Thyroid gland (tissue), 4 donors: ENCODE measurements at regions not wholly inside any gene's neighbourhood (a gene's known extent, or its start where the extent isn't known, plus 50 kb on each side); places are given as distances from the start of the nearest gene placed in this dataset.
"Not testable (repeated sequence)": the region's sequence is repeated elsewhere in the genome, so short reads cannot be mapped to it uniquely, and the experiment has no call there.

ENCODE experiments used
- DNase-seq, 2 donors: peaks; one replicate each; pipeline ENCODE4 v3.0.0-alpha.2; 2019
- H3K27ac ChIP-seq, 3 donors: fragments of 200-600 bp; sonication (generic); 1 replicate in 2 of 3; 2 replicates in 1 of 3; pipeline ENCODE4 v1.5.1; 2016 to 2019; ENCODE audit warnings: mild to moderate bottlenecking in 1 of 3, moderate library complexity in 1 of 3
- H3K27me3 ChIP-seq: fragments of 200-600 bp; sonication (generic); one replicate; pipeline ENCODE4 v1.5.1; 2019
- H3K36me3 ChIP-seq, 2 donors: fragments of 200-600 bp; sonication (generic); one replicate each; pipeline ENCODE4 v1.5.1; 2016 to 2019
- H3K4me1 ChIP-seq, 2 donors: fragments of 200-600 bp; sonication (generic); one replicate each; pipeline ENCODE4 v1.5.1; 2017 to 2019
- H3K4me3 ChIP-seq, 3 donors: fragments of 200-600 bp; sonication (generic); replicated peaks in 1 of 3; 1 replicate in 2 of 3; 2 replicates in 1 of 3; pipeline ENCODE4 v1.5.1; 2016; ENCODE audit warnings: mild to moderate bottlenecking in 1 of 3
- H3K9me3 ChIP-seq: fragments of 200-600 bp; sonication (generic); one replicate; pipeline ENCODE4 v1.5.1; 2017
- POLR2A ChIP-seq, 2 donors: fragments of 450-650 bp; IDR thresholded peaks; one replicate each; pipeline ENCODE4 v1.6.1; 2017; ENCODE audit warnings: antibody characterized with exemption in 2 of 2, mild to moderate bottlenecking in 2 of 2, moderate library complexity in 1 of 2
- WGBS, 2 donors: methylation state at CpG; one replicate each; pipeline ENCODE4 v1.1.5; 2017; 5-methylcytosine and 5-hydroxymethylcytosine counted together
- intact Hi-C: fragments of 100-400 bp; cut with DNase I; formaldehyde crosslinking; loops from one replicate; pipeline ENCODE4 v1.15.1; 2023
- TF ChIP-seq, protein P1 (sequence below), 6 experiments: fragments of 200-600 bp in 3 of 6; fragments of 450-650 bp in 3 of 6; sonication (generic) in 3 of 6; IDR thresholded peaks; one replicate each; pipeline ENCODE4 v1.5.1; 2016 to 2019; ENCODE audit warnings: antibody characterized with exemption in 6 of 6, mild to moderate bottlenecking in 2 of 6, inconsistent platforms in 1 of 6, moderate library complexity in 1 of 6

GRCh38 chr6:115159733-115160132 is 816.9 kb upstream of the HS3ST5 start:
- H3K27ac ChIP-seq: no peak overlapping the region
- no peaks in the 10 kb centered on the region for H3K36me3 ChIP-seq
- TF ChIP-seq, protein P1, sequence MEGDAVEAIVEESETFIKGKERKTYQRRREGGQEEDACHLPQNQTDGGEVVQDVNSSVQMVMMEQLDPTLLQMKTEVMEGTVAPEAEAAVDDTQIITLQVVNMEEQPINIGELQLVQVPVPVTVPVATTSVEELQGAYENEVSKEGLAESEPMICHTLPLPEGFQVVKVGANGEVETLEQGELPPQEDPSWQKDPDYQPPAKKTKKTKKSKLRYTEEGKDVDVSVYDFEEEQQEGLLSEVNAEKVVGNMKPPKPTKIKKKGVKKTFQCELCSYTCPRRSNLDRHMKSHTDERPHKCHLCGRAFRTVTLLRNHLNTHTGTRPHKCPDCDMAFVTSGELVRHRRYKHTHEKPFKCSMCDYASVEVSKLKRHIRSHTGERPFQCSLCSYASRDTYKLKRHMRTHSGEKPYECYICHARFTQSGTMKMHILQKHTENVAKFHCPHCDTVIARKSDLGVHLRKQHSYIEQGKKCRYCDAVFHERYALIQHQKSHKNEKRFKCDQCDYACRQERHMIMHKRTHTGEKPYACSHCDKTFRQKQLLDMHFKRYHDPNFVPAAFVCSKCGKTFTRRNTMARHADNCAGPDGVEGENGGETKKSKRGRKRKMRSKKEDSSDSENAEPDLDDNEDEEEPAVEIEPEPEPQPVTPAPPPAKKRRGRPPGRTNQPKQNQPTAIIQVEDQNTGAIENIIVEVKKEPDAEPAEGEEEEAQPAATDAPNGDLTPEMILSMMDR (IDR thresholded peaks at IDR 0.05): no peak
- no peak for TF ChIP-seq POLR2A (IDR thresholded peaks at IDR 0.05)
- DNase-seq: no peak
- H3K27me3 ChIP-seq: no peaks in the 10 kb centered on the region
- H3K4me1 ChIP-seq: no peaks in the 10 kb centered on the region
- intact Hi-C loops: no loop called here
- no peak overlapping the region for H3K4me3 ChIP-seq
- H3K9me3 ChIP-seq: no peaks in the 10 kb centered on the region

DNA sequence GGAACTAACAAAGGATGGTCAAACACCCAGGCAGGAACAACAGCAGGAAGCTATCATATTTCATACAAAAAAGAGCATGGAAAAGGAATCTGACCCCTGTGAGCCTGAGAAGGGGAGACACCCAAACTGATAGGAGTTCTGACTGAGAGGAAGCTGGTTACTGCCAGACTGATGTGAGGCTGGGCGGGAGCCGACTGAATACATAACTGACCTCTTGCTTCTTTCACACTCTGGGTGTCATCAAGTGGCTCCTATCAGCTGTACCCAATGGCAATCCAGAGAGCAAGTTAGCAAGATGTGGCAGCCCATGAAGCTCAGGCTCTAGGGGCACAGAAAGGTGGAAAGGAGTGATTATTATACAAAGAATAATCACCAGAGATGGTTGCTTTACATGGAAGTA is 795.1 kb upstream of the HS3ST5 start:
- Histone ChIP-seq H3K9me3 (no peaks in the 10 kb centered on the region), H3K4me3 (no peak overlapping the region), H3K36me3 (no peaks in the 10 kb centered on the region), H3K4me1 (no peaks in the 10 kb centered on the region), H3K27me3 (no peaks in the 10 kb centered on the region), H3K27ac (no peak overlapping the region)
- TF ChIP-seq, protein P1 (IDR thresholded peaks at IDR 0.05): no peak
- no peak for TF ChIP-seq POLR2A (IDR thresholded peaks at IDR 0.05)
- intact Hi-C loops: no loop called here
- no peak for DNase-seq
- 63 to 67% methylated on average over 2 of the region's 2 CpGs for WGBS, 2 donors

GRCh38 chr6:115133790-115134189 is 791.0 kb upstream of the HS3ST5 start:
- DNase-seq: no peak
- Histone ChIP-seq H3K36me3 (no peaks in the 10 kb centered on the region), H3K4me3 (no peak overlapping the region), H3K4me1 (no peaks in the 10 kb centered on the region), H3K9me3 (no peaks in the 10 kb centered on the region), H3K27ac (no peak overlapping the region), H3K27me3 (no peaks in the 10 kb centered on the region)
- intact Hi-C loops: no loop called here
- TF ChIP-seq, protein P1 (IDR thresholded peaks at IDR 0.05): no peak
- TF ChIP-seq POLR2A (IDR thresholded peaks at IDR 0.05): no peak
- WGBS, 2 donors: 93 to 97% methylated on average over 2 of the region's 2 CpGs

GRCh38 chr6:115131709-115132490 is 789.1 kb upstream of the HS3ST5 start:
- H3K36me3 ChIP-seq: no peaks in the 10 kb centered on the region
- WGBS, 2 donors: 84 to 86% methylated on average over 5 of the region's 5 CpGs
- no peaks in the 10 kb centered on the region for H3K4me1 ChIP-seq
- intact Hi-C loops: no loop called here
- TF ChIP-seq, protein P1 (IDR thresholded peaks at IDR 0.05): no peak
- no peak for TF ChIP-seq POLR2A (IDR thresholded peaks at IDR 0.05)
- H3K27me3 ChIP-seq: no peaks in the 10 kb centered on the region
- H3K27ac ChIP-seq: no peak overlapping the region
- DNase-seq: no peak
- H3K9me3 ChIP-seq: no peaks in the 10 kb centered on the region
- H3K4me3 ChIP-seq: no peak overlapping the region

DNA sequence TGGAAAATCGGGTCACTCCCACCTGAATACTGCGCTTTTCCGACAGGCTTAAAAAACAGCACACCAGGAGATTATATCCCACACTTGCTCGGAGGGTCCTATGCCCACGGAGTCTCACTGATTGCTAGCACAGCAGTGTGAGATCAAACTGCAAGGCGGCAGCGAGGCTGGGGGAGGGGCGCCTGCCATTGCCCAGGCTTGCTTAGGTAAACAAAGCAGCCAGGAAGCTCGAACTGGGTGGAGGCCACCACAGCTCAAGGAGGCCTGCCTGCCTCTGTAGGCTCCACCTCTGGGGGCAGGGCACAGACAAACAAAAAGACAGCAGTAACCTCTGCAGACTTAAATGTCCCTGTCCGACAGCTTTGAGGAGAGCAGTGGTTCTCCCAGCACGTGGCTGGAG is 778.7 kb upstream of the HS3ST5 start:
- intact Hi-C loops, H3K27ac ChIP-seq, H3K36me3 ChIP-seq, DNase-seq, H3K27me3 ChIP-seq, H3K4me1 ChIP-seq, H3K9me3 ChIP-seq, H3K4me3 ChIP-seq: not testable (repeated sequence)
- WGBS, 2 donors: 93 to 94% methylated on average over 9 to 10 of the region's 11 CpGs
